Activated T-cell treated with anti-CD3 and anti-CD28 coated beads for 1 hour (primary cell): ENCODE measurements at regions not wholly inside any gene's neighbourhood (a gene's known extent, or its start where the extent isn't known, plus 50 kb on each side); places are given as distances from the start of the nearest gene placed in this dataset.
"Not testable (repeated sequence)": the region's sequence is repeated elsewhere in the genome, so short reads cannot be mapped to it uniquely, and the experiment has no call there.

Experiments used
- DNase-seq: peaks from one replicate; pipeline ENCODE4 v3.0.0-alpha.2; 2020; ENCODE audit warnings: low read depth

DNA sequence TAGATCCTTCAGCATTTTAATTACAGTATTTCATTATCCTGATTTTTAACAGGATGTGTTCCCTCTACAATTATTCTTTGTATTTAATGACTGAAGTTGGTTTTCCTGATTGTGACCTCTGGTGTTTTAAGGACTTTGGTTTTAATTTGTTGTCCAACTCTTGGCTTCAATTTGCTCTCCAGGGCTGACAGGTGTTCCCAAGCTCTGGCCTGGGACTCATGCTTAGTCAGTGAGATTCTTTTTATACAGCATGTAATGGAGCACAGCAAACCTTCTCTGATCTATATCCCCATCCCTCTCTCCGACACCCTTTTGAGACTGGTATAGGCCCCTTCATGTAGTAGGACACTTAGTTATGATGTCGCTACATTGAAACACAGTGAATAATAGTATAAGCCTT, 896.3 kb downstream of the TSN start:
- no peak for DNase-seq

DNA sequence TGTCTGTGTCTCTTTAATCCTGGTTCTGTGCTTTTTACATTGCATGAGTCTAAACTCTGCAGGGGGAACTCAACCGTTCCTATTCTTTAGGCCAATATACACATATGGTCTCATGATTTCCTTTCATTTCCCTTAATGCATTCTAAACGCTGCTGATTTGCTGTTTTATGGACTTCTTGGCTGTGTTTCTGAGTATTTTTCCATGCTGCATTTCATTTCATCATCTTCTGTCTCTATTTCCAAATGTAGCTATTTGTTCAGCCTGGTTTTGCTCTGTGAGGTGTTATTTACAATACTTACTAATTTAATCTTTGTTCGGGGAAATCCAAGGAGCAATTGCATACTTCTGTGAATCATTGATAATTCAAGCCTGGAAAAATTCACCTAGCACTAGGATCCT, 897.2 kb downstream of the TSN start:
- DNase-seq = no peak

DNA sequence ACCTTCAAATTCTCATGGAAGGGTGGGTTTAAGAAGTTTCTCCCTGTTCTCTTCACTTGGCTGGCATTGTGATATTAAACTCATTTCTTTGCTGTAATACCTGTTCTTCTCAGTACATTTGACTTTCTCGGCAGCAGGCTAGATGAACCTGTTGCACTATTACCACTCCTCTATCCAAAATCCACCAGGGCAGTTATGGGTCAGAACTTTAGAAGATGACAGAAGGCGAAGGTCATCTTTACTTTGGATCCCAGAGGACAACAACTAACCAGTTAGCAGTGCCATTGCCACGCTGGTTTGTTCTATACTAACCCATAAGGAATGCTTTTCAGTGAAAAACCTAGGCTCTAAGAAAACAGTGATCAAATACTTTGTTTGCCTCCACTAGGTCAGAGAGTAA, 901.0 kb downstream of the TSN start:
- DNase-seq = no peak

DNA sequence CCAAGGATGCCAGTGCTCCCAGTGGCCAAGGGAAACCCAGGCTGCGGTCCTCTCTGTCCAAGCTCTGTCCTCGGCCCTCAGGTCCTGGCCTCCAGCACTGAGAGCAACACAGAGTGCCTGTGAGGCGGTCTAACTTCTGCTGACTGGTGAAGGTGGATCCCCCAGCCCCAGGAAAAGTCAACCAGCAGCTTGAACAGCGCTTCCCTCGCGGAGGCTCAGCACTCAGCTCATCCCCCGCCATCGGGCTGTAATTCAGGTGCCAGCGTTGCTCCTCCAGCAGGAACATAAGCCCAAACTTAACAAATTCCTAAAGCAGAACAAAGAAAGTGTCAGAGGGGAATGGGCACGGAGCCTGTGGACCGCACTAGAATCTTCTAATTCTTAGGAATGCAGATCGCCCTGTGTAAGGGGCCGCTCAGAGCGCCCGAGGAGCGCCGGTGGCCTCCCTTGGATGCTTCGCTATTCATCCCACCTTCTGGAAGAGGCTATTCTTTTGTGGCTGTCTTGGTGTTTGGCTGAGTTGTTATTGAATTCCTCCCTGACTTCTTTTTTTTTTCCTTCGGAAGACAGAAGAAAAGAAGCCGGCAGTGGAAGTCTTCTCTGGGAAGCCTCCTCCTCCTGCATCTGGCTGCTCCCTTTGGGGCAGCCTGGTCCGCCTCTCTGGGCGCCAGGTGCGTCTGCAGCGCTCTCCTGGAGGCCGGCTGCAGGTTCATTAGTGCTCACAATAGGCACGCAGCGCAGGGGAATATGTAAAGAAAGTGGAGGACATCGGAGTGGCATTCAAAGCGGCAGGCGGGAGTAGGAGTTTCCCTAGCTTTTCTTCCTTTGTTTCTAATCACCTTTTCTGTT, 905.6 kb downstream of the TSN start:
- DNase-seq = no peak

DNA sequence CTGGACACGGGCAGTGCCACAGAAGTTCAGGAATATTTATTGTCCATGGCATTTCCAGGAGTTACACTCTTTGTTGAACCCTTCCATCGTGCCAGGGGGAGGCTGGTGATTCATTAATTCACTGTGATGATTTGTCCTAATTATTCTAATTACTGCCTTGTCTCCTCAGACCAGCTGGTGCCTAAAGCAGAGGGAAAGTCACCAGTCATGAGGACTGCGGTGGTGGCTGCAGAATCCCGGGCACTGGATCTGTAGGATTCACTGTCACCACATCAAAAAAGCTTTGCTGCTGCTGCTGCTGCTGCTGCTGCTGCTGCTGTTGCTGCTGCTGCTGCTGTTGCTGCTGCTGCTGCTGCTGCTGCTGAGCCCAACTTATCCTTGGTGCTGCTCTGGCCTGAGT, 908.2 kb downstream of the TSN start:
- no peak for DNase-seq

DNA sequence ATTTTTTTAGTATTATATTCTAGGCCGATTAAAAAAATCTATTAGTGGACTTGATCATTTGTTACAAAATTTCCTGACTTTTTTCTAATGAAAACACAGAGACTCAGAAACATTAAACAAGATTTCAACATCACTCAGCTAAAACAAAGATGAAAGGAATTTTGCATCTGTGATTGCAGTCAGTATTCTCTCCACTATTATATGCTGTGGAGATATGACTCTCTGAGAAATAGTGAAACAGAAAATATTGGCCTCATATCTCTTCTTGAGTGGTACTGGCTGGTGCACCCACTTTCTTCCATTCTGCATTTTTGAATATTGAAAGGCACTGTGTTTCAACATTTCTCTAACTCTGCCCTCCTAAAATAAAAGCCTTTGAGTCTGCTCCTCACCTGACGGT, 914.2 kb downstream of the TSN start:
- no peak for DNase-seq

DNA sequence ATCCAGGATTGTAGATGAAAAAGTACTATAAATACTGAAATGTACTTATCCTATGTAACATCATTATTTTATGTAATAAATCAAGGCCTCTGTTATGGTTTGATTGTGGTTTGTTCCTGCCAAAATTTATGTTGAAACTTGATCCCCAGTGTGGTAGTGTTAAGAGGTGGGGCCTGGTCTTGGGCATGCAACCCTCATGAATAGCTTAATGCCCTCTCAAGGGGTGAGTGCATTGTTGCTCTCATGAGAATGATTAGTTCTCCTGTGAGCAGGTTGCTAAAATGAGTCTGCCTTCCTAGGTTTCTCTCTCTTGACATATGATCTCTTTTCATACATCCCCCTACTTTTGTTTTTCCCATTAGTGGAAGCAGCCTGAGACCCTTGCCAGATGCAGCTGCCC, 915.4 kb downstream of the TSN start:
- DNase-seq = no peak

DNA sequence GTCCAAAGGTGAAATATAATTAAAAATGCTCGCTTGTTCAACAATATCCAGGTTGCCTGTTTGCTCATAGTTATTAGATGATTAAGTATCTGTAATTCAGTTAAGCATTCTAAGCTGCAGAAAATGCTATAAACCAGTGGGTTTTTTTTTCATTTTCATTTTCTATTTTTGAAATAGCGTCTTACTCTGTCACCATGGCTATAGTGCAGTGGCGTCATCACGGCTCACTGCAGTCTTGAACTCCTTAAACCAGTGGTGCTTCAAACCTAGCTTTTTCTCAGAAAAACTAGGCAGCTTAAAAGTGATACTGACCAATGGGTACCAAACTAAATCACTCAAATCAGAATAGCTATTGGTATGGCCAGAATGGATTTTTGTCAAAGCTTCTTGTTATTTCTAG, 925.2 kb downstream of the TSN start:
- DNase-seq = no peak

DNA sequence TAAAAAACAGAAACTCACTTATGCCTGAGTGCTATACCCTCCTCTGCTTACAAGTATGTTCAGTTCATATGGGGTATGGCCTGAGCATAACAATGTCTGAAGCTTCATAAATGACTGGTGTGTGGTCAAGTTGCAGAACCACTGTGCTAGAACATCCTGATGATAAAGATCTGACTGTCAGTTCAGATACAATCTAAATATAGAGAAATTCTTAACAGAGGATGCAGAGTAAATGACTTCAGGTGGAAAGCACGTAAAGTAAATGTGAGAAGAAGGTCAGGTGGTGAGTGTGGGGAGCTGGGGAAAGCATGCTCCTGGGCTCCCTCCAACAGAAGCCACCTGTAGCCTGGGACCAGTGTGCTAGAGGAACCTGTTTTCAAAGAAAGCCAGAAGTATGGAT, 926.2 kb downstream of the TSN start:
- no peak for DNase-seq

DNA sequence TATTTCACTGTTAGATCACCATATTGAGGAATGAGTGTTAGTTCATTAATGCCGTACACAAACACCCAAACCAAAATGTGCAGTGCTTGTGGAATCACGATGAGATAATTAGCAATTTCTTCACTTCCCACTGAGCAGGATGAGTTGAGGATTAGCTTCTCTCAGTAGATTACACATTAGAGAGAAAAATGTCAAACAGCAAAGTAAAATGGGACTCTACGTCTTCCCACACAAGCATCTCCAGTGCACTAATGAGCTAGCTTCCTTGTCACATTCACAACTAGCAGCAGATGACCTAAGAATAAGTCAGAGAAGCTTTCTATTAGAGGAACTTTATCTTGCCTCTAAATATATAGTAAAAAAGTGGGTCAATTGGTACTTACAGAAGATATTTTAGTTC, 926.9 kb downstream of the TSN start:
- DNase-seq = no peak

DNA sequence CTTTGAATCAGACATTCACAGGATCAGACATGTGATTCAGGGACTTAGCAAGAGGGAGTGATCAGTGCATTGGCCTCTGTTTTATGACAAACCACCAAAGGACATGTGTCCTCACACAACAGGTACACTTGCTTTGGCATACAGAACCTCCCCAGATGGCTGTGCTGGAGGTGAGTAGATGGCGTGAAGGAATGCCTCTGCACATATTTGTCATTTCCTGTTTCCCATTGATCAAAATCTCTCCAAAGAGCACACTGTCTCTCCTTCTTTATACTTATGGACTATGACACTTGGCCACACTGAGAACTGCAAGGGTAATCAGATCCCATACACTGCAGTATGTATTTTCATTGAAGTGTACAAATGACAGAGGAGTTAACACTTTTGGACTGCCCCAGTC, 927.6 kb downstream of the TSN start:
- DNase-seq = no peak

DNA sequence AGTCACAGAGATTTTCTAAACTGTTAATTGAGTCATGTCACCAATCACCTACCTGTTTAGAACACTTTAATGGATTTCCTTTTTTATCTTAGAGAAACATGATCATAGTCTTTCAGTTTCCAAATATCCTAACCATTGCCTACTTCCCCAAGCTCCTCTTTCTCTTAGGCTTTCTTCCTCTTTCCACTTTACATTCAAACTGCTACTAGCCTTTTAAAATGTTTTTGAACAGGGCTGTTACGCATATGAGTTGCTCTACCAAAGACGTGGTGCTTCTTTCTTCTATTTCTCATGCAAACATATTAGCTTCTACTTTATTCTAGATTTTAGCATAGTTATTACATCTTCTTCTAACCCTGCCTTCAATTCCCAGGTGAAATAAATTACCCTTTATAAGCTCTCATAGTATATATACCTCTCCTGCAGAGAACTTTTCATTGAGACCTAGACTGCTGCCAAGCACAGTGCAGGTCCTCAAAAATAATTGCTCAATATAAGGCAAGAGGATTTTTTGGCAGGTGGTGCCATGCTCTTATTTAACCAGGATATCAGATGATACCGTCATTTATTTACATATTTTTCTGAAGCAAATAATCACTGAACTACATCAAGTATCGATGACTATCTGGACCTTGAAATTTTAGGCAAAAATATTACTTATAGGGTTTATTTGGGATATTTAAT, 937.1 kb downstream of the TSN start:
- no peak for DNase-seq

DNA sequence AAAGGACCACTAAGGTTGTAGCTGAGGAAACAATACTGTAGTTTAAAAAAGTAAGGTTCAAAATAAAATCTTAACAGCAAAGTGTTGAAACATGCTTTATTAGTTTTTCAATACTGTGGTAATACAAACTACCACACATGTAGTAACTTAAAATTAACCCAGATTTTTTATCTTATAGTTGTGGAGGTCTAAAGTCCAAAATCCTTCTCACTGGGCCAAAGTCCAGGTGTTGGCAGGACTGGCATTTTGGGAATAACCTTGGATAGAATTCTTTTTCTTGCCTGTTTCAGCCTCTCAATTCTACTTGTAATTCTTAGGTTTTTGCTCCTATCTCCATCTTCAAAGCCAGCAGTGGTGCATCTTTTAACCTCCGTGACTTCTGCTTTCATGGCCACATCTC, 942.0 kb downstream of the TSN start:
- DNase-seq = no peak

DNA sequence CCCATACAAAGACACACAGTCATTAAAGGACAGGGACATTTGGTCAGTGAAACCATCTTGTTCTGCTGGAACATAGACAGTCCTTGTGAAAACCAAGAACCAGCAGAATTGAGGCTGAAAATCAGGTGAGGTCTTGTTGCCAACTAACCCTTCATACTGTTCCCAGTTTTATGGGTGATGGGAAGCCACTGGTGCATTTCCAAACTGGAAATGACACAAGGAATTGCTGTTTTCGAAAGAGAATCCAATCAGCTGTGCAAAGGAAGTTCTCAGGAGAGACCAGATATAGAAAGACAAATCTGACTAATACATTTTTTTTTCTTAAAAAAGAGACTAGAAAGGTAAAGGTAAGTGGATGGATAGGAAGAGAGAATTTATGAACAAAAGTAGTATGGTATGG, 948.2 kb downstream of the TSN start:
- DNase-seq = no peak

DNA sequence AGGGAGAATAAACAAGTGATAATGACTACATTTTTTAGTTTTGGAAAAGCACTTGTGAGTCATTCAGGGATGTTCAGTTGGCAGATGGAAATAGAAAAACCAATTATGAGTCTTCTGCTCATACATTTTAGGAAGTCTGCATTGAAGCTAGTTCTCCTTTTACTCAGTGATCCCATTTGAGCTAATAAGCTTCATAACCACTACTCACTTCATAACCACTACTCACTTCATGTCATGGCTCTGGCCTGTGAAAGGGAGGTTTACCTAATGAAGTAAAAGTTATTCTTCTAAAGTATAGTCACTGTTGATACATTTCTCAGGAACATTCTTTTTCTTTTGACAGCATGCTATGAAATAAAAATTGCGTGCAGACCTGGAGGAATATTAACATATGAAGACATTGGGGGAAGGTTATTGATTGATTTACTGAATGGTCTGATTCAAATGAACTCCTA, 948.7 kb downstream of the TSN start:
- DNase-seq = no peak

DNA sequence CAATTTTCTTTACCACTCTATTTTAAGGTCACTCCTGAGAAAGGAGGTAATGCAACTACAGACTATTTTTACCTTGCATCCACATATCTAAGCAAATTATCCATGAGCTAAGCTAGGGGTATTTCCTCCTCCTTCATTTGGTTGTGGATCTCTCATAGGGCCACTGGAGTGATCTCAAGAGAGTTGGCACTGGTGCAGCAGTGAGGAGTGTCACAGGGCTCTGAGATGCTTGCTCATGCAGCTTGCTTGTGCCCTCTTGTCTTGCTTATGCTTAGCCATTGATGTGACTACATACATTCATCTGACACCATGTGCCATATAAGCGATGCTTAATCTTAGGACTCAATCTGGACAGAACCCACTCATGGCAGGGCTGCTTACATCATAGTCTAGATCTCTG, 950.3 kb downstream of the TSN start:
- no peak for DNase-seq

DNA sequence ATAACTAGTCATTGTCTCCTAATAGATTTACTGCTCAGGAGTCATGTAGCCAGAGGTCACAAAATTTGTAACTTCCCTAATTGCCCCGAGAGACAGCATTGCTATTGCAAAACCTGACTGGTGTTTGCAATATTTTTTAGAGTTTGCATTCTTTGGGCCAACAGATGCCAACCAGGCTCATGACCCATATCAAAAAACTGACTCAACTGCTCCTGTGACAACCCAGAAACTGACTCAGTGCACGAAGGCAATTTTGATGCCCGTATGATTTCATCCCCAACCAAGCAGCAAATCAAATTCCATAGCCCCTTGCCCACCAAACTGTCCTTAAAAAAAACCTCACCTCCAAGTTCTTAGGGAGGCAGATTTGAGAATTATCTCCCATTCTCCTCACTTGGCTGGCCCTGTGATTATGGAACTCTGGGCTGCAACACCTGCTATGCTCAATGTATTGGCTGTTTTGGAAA, 951.3 kb downstream of the TSN start:
- no peak for DNase-seq

DNA sequence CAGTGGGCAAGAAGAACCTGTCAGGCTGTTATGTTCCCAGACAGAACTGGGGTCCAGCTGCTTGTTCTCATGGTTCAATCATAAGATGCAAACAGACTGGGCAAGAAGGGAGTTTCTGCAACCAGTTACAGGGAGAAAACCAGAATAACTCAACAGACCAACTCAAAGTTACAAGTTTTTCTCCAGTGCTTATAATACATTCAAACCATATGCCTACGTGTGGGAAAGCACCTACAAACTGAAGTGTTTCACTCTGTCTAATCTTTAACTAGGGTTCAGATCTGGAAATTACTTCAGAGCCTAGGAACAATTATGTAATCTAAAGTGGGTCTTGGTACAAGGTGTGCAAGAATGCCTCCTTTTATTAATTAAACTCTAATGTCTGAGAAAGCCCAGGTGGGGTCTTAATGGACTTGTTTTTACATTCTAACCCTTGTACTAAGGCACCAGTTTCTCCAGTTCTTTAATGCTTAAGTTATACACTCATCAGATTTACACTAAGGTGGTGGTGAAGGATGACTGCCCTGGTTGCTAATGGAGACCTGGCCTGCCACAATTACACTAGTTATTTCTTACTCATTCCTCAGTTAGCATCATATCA, 951.9 kb downstream of the TSN start:
- no peak for DNase-seq

DNA sequence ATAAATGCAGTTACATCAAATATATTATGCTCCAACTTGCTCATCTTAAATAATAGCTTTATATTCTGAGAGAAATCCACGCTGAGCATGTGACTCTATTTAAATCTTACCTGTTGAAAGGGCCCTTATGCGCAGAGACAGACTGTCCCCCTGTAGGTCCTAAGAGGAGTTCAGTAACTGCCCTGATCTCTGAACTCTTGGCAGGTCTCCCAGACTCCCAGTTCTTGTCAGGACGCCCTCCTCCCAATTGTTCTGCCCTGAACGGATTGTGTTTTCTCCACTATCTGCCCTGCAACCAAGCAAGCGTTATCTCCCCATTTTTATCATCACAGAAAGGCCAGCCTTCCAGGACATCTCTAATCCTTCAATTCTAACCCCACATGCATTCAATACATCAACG, 954.6 kb downstream of the TSN start:
- no peak for DNase-seq

DNA sequence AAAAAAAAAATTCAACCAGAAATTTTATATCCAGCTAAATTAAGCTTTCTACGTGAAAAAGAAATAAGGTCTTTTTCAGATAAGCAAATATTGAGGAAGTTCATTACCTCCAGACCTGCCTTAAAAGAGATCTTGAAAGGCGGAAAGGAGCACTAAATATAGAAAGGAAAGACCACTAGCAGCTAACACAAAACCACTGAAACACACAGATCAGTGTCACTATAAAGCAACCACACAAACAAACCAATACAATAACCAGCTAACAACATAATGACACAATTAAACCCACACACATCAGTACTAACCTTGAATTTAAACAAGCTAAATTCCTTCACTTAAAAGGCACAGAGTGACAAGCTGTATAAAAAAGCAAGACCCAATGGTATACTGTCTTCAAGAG, 958.3 kb downstream of the TSN start:
- DNase-seq = no peak

DNA sequence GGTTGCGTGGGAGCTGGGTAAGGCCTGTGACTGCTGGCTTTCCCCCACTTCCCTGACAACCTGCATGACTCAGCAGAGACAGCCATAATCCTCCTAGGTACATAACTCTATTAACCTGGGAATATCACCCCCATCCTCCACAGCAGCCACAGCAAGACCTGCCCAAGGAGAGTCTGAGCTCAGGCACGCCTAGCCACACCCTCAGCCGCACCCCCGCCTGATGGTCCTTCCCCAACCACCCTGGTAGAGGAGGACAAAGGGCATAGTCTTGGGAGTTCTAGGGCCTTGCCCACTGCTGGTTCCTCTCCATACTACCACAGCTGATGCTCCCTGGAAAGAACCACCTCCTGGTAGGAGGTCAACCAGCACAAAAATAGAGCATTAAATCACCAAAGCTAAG, 965.4 kb downstream of the TSN start:
- not testable (repeated sequence) for DNase-seq

DNA sequence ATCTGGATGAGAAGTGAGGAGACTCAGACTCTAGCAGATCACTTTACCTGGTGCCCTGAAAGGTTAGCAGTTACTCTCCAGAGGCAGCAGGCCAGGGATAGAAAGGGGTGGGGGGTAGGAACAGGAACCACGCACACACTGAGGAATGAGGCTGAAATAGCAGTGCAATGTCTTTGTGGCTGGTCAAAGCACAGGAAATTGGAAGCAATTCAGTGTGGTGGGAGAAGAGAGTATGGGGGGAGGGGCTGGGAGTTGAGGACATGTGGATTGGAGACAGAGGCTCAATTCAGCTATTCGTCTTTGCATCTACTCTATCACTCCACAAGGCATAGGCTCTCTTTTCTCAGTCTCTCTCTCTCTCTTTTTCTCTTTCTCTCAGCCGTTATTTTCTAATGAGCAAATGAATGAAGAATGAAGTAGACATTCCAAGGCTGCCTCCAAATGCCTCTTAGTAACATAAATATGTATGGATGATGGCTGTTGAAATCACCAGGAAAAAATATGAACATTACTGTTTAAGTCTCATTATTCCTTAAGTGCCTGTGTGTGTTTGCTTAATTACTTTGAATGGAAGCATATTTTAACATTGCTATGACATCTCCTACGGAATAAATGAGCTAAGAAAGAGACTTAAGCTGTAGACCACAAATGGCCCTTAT, 979.4 kb downstream of the TSN start:
- DNase-seq = no peak

DNA sequence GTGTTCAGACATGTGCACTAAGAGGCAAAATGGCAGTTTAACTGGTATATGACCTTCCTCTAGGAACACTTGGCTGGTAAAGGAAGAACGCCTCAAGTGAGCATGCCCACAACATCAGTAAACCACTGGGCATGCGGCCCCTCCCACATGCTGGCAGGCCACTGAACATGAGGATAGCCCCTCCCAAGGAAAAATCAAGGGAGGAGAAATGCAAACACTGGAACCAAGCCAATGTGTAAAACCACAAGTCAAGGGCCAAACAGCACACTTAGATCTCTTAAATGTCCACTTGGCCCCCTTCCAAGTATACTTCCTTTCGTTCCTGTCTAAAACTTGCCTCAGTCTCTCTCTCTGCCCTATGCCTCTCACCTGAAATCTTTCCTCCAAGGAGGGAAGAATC, 980.8 kb downstream of the TSN start:
- no peak for DNase-seq
